ENCODE measurements at regions not wholly inside any gene's neighbourhood (a gene's known extent, or its start where the extent isn't known, plus 50 kb on each side); places are given as distances from the start of the nearest gene placed in this dataset.

- no peak overlapping the region for H3K27ac ChIP-seq
- peaks cover 1% of the 10 kb centered on the region for H3K9me3 ChIP-seq
- no peaks in the 10 kb centered on the region for H3K27me3 ChIP-seq
- WGBS: 82% methylated on average over 1 of the region's 1 CpG
- no peaks in the 10 kb centered on the region for H3K4me1 ChIP-seq
- no peak for DNase-seq (ENCODE audit: low spot score in 2 of 2)
- H3K36me3 ChIP-seq: no peaks in the 10 kb centered on the region
- H3K4me3 ChIP-seq: no peak overlapping the region
- TF ChIP-seq EP300 (IDR thresholded peaks at IDR 0.05) (no peak), POLR2AphosphoS5 (IDR thresholded peaks at IDR 0.05) (no peak), POLR2A (IDR thresholded peaks at IDR 0.05) (no peak)
- TF ChIP-seq, protein P1, sequence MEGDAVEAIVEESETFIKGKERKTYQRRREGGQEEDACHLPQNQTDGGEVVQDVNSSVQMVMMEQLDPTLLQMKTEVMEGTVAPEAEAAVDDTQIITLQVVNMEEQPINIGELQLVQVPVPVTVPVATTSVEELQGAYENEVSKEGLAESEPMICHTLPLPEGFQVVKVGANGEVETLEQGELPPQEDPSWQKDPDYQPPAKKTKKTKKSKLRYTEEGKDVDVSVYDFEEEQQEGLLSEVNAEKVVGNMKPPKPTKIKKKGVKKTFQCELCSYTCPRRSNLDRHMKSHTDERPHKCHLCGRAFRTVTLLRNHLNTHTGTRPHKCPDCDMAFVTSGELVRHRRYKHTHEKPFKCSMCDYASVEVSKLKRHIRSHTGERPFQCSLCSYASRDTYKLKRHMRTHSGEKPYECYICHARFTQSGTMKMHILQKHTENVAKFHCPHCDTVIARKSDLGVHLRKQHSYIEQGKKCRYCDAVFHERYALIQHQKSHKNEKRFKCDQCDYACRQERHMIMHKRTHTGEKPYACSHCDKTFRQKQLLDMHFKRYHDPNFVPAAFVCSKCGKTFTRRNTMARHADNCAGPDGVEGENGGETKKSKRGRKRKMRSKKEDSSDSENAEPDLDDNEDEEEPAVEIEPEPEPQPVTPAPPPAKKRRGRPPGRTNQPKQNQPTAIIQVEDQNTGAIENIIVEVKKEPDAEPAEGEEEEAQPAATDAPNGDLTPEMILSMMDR (IDR thresholded peaks at IDR 0.05): no peak
Observed at GRCh38 chr2:51575181-51575580, 543.2 kb upstream of the NRXN1 start.

DNA sequence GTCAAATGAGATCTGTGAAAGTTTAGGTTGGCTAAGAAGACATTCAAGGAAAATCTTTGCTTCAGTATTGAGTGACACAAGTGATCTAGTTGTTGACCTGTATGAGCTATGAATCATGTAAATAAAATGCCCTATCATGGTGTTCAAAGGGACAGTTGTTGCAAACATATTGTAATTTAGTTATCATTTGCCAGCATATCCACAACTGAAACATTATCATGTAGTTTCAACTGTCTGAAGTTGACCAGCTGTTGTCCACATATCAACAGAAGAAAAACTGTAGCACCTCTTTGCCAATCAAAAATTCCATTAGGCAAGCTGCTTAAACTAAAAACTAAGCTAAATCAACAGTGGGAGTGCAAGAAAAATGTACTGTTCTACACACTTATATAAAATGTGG is 527.1 kb upstream of the NRXN1 start:
- Histone ChIP-seq H3K4me3 (no peak overlapping the region), H3K36me3 (no peaks in the 10 kb centered on the region), H3K27me3 (no peaks in the 10 kb centered on the region), H3K9me3 (no peaks in the 10 kb centered on the region), H3K4me1 (no peaks in the 10 kb centered on the region), H3K27ac (no peak overlapping the region)
- TF ChIP-seq POLR2A (IDR thresholded peaks at IDR 0.05): no peak
- TF ChIP-seq, protein P1 (IDR thresholded peaks at IDR 0.05): no peak
- no peak for TF ChIP-seq EP300 (IDR thresholded peaks at IDR 0.05)
- TF ChIP-seq POLR2AphosphoS5 (IDR thresholded peaks at IDR 0.05): no peak
- no peak for DNase-seq (ENCODE audit: low spot score in 2 of 2)

DNA sequence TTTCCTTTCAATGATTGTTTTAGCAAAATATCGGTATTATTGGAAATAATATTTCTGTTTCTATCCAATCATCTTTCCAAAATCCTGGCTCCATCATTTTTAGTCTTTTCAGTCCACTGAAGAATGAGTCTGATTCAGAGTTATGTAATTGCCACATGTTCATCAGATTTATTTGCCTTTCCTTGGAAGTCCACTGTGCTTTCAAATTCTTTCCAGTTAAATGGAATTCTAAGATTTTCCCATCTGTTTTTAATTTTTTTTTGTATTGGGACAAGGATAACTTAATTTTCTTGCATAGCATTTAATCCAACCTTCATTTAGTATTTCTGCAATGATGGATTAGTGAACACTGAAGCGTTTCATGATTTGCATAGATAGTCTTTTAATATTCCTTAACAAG is 521.5 kb upstream of the NRXN1 start:
- WGBS: 65% methylated on average over 2 of the region's 2 CpGs

GRCh38 chr2:51535763-51536162 is 503.8 kb upstream of the NRXN1 start:
- H3K4me1 ChIP-seq: no peaks in the 10 kb centered on the region
- H3K36me3 ChIP-seq: no peaks in the 10 kb centered on the region
- no peak for DNase-seq (ENCODE audit: low spot score in 2 of 2)
- peaks cover 7% of the 10 kb centered on the region for H3K9me3 ChIP-seq
- no peak overlapping the region for H3K27ac ChIP-seq
- 78% methylated on average over 2 of the region's 2 CpGs for WGBS
- TF ChIP-seq POLR2A (IDR thresholded peaks at IDR 0.05) (no peak), EP300 (IDR thresholded peaks at IDR 0.05) (no peak)
- TF ChIP-seq, protein P1 (IDR thresholded peaks at IDR 0.05): no peak
- no peak overlapping the region for H3K4me3 ChIP-seq
- no peaks in the 10 kb centered on the region for H3K27me3 ChIP-seq

More for the DNA sequence above, 521.5 kb upstream of the NRXN1 start:
- H3K36me3 ChIP-seq: no peaks in the 10 kb centered on the region
- no peaks in the 10 kb centered on the region for H3K27me3 ChIP-seq
- no peak for DNase-seq (ENCODE audit: low spot score in 2 of 2)
- no peak overlapping the region for H3K4me3 ChIP-seq
- no peak overlapping the region for H3K27ac ChIP-seq
- no peaks in the 10 kb centered on the region for H3K9me3 ChIP-seq
- H3K4me1 ChIP-seq: no peaks in the 10 kb centered on the region
- TF ChIP-seq, protein P1 (IDR thresholded peaks at IDR 0.05): no peak
- TF ChIP-seq POLR2A (IDR thresholded peaks at IDR 0.05): no peak
- TF ChIP-seq POLR2AphosphoS5 (IDR thresholded peaks at IDR 0.05): no peak
- TF ChIP-seq EP300 (IDR thresholded peaks at IDR 0.05): no peak

DNA sequence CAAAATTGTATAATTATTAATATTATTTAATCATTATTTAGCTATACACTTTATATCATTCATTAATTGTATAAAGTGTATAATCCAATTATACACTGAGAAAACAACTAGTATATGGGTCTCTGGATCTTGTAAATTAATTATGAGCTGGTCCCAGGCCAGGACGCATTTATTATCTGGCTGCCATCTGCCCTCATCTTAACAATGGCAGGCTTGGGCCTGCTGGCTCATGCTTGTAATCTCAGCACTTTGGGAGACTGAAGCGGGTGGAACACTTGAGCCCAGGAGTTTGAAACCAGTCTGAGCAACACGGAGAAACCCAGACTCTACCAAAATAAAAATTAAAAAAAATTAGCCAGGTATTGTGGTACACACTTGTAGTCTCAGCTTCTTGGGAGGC is 502.2 kb upstream of the NRXN1 start:
- WGBS: 82% methylated on average over 3 of the region's 3 CpGs
- TF ChIP-seq POLR2A (IDR thresholded peaks at IDR 0.05): no peak
- no peak for TF ChIP-seq POLR2AphosphoS5 (IDR thresholded peaks at IDR 0.05)
- TF ChIP-seq, protein P1 (IDR thresholded peaks at IDR 0.05): no peak
- no peak for TF ChIP-seq EP300 (IDR thresholded peaks at IDR 0.05)
- H3K36me3 ChIP-seq: no peaks in the 10 kb centered on the region
- no peak overlapping the region for H3K4me3 ChIP-seq
- H3K4me1 ChIP-seq: no peaks in the 10 kb centered on the region
- no peak overlapping the region for H3K27ac ChIP-seq
- peaks cover 7% of the 10 kb centered on the region for H3K9me3 ChIP-seq
- no peak for DNase-seq (ENCODE audit: low spot score in 2 of 2)
- no peaks in the 10 kb centered on the region for H3K27me3 ChIP-seq

Measured in suprapubic skin (tissue), 4 donors.